ENCODE measurements at regions not wholly inside any gene's neighbourhood (a gene's known extent, or its start where the extent isn't known, plus 50 kb on each side); places are given as distances from the start of the nearest gene placed in this dataset.

DNA sequence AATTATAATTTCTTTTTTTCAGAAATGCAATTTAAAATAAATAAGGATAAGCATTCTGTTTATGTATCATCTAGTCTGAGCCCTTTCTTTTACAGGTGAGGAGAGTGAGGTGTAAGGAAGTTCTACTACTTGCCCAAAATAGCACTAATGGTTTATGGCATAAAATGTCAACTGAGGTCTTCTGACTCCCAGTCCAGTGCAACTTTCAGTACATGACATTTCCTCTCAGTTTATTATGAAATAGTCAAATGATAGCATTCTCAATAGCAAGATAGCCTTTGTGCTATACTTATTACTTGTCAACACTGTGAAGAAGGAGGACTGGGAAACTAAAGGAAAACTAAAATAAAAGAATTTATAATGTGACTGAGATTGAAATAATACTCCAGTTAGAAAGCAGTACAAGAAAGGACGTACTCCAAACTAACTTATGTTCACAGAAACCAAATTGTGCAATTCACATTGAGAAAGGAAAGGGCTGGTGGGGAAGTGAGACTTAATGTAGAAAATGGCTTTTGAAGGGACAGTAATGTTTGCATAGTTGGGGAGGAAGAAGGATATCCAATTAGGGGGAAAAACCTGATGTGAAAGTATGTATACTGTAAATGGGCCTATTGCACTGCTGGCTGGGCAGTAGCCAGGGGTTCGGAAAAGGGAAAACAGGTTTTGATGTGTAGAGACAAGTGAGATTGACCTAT, 166.7 kb upstream of the ZEB2 start:
- no peak for DNase-seq (ENCODE audit: low spot score in 2 of 2)
- Histone ChIP-seq H3K36me3 (no peaks in the 10 kb centered on the region), H3K27ac (no peak overlapping the region), H3K4me1 (peaks cover 14% of the 10 kb centered on the region), H3K9me3 (no peaks in the 10 kb centered on the region), H3K27me3 (no peaks in the 10 kb centered on the region), H3K4me3 (no peak overlapping the region)
- TF ChIP-seq EP300 (IDR thresholded peaks at IDR 0.05): no peak
- TF ChIP-seq POLR2A (IDR thresholded peaks at IDR 0.05): no peak
- TF ChIP-seq POLR2AphosphoS5 (IDR thresholded peaks at IDR 0.05): no peak
- TF ChIP-seq, protein P1, sequence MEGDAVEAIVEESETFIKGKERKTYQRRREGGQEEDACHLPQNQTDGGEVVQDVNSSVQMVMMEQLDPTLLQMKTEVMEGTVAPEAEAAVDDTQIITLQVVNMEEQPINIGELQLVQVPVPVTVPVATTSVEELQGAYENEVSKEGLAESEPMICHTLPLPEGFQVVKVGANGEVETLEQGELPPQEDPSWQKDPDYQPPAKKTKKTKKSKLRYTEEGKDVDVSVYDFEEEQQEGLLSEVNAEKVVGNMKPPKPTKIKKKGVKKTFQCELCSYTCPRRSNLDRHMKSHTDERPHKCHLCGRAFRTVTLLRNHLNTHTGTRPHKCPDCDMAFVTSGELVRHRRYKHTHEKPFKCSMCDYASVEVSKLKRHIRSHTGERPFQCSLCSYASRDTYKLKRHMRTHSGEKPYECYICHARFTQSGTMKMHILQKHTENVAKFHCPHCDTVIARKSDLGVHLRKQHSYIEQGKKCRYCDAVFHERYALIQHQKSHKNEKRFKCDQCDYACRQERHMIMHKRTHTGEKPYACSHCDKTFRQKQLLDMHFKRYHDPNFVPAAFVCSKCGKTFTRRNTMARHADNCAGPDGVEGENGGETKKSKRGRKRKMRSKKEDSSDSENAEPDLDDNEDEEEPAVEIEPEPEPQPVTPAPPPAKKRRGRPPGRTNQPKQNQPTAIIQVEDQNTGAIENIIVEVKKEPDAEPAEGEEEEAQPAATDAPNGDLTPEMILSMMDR (IDR thresholded peaks at IDR 0.05): no peak
- whole genome bisulfite sequencing: 70% methylated on average over 2 of the region's 2 CpGs

DNA sequence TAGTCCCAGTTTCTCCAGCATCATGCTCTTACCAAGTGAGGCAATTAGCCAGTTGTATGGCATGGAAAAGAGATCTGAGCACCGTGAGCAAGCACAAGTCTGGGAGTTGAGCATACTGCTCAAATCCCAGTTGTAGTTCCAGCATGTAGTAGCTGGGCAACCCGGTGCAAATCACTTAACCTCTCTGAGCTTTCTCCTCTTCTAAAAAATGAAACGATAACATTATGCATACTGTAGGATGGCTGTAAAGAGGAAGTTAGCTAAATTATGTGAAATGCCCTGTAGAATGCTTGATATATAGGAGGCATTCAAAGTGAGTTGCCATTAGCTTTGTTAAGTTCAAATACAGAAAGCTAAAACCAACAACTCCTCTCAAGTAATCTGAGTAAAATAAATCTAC, 164.0 kb upstream of the ZEB2 start:
- H3K4me3 ChIP-seq: no peak overlapping the region
- 83% methylated on average over 3 of the region's 3 CpGs for WGBS

DNA sequence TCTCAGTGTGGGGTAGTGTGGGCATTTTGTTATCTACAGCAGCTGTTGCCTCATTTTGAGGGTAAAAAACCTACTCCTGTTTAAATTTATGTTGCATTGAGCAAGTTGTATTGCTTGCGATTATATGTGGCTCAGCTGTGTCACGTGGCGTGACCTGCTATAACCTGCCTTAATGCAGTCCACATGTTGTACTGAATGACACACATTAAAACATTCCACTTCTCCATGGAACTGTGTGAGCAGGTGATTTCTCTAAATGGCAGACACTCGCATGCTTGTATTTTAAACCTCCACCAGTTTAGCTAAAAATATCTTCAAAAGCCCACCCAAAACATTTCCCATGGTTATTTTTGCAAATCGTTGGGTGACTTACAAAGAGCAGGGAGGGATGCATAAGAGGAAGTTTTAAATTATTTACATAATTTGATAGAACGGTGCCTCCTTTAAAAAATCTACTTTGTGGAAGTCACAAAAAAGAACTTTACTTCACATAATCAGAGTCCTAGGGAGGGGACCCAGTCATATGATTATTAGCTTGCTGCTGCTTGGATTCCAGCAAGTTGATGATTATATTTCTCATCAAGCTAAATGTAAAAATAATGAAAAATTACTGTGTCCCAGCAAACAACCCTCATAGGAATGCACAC, 163.3 kb upstream of the ZEB2 start:
- WGBS: 50% methylated on average over 6 of the region's 6 CpGs
- TF ChIP-seq POLR2A (IDR thresholded peaks at IDR 0.05): no peak
- TF ChIP-seq POLR2AphosphoS5 (IDR thresholded peaks at IDR 0.05): no peak
- TF ChIP-seq, protein P1 (IDR thresholded peaks at IDR 0.05): no peak
- TF ChIP-seq EP300 (IDR thresholded peaks at IDR 0.05): no peak
- Histone ChIP-seq H3K27me3 (no peaks in the 10 kb centered on the region), H3K4me1 (peaks cover 17% of the 10 kb centered on the region), H3K27ac (no peak overlapping the region), H3K4me3 (no peak overlapping the region), H3K36me3 (no peaks in the 10 kb centered on the region), H3K9me3 (no peaks in the 10 kb centered on the region)
- DNase-seq (ENCODE audit: low spot score in 2 of 2): no peak

More for the DNA sequence above, 164.0 kb upstream of the ZEB2 start:
- Histone ChIP-seq H3K27ac (no peak overlapping the region), H3K36me3 (no peaks in the 10 kb centered on the region), H3K4me1 (peaks cover 17% of the 10 kb centered on the region), H3K9me3 (no peaks in the 10 kb centered on the region), H3K27me3 (no peaks in the 10 kb centered on the region)
- no peak for DNase-seq (ENCODE audit: low spot score in 2 of 2)
- TF ChIP-seq, protein P1 (IDR thresholded peaks at IDR 0.05): no peak
- TF ChIP-seq POLR2AphosphoS5 (IDR thresholded peaks at IDR 0.05) (no peak), EP300 (IDR thresholded peaks at IDR 0.05) (no peak), POLR2A (IDR thresholded peaks at IDR 0.05) (no peak)

DNA sequence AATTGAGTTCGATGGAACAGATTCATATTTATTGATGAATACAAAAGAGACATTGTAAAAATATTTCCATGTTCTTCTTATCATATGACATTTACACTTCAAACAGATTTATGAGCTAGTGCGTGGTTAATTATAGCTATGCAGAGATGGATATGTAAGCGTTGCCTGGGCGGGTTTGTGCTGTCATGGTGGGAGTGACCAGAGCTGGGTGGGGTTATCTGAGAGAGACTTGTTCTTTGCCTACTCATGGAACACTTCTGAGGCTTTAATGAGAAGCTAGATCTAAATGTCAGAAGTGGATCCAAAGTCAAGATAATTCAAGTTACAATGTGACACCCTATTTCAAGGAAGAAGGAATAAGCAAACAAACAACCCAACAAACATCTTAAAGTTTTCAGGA, 162.3 kb upstream of the ZEB2 start:
- WGBS: 40% methylated on average over 4 of the region's 4 CpGs
- H3K9me3 ChIP-seq: no peaks in the 10 kb centered on the region
- peak overlapping the region; percentile 31 for H3K27ac ChIP-seq
- no peak overlapping the region for H3K4me3 ChIP-seq
- no peak for DNase-seq (ENCODE audit: low spot score in 2 of 2)
- no peaks in the 10 kb centered on the region for H3K36me3 ChIP-seq
- peaks cover 17% of the 10 kb centered on the region for H3K4me1 ChIP-seq
- no peaks in the 10 kb centered on the region for H3K27me3 ChIP-seq
- TF ChIP-seq EP300 (IDR thresholded peaks at IDR 0.05) (no peak), POLR2AphosphoS5 (IDR thresholded peaks at IDR 0.05) (no peak), POLR2A (IDR thresholded peaks at IDR 0.05) (no peak)
- TF ChIP-seq, protein P1 (IDR thresholded peaks at IDR 0.05): no peak

DNA sequence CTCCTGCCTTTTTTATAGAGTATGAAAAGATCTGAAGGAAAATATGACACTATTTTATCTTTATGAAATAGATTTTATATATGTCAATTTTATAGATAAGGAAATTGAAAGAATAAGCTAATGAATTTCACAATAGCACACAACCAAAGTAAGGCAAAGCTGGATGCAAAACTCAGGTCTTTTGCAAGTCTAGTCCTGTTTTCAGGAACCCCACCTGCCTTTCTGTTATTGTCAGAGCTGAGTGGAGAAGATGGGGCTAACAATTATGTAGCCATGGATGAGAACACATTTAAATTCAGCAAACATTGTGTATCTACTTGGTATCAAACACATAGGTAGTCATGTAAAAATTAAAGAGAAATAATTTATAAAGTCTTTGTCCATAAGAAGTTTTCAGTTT, 161.5 kb upstream of the ZEB2 start:
- Histone ChIP-seq H3K27ac (no peak overlapping the region), H3K36me3 (no peaks in the 10 kb centered on the region), H3K27me3 (no peaks in the 10 kb centered on the region), H3K4me3 (no peak overlapping the region), H3K9me3 (no peaks in the 10 kb centered on the region), H3K4me1 (peaks cover 17% of the 10 kb centered on the region)
- DNase-seq (ENCODE audit: low spot score in 2 of 2): no peak
- TF ChIP-seq EP300 (IDR thresholded peaks at IDR 0.05) (no peak), POLR2A (IDR thresholded peaks at IDR 0.05) (no peak), POLR2AphosphoS5 (IDR thresholded peaks at IDR 0.05) (no peak)
- TF ChIP-seq, protein P1 (IDR thresholded peaks at IDR 0.05): no peak

Data from suprapubic skin (tissue), 4 donors.